HG03175 (cell line): ENCODE measurements at regions not wholly inside any gene's neighbourhood (a gene's known extent, or its start where the extent isn't known, plus 50 kb on each side); places are given as distances from the start of the nearest gene placed in this dataset.

Experiments used
- ATAC-seq: cut with Tn5 transposase; IDR thresholded peaks from one replicate; pipeline ENCODE4 v1.9.1; 2021; ENCODE audit warnings: mild to moderate bottlenecking, moderate library complexity; ENCODE audit not compliant: unreplicated experiment

DNA sequence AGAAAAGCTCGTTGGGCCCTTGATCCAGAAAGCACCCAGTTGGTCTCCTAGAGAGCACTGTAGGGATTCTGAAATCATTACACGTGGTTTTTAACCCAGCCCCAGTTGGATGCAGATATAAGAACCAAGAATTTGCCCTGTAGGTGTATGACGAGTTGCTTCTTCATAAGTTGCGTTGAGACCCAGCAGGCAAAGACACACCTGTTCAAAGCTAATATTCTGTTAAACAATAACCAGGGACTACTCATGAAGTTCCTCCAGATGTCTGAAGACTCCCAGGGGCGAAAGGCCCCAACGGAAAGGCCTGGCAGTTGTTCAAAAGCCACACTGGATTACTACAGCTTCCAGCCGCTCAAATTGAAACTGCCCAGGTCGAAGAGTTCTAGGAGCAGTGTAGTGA is 88.6 kb upstream of the HNRNPU start:
- peak; percentile 95 for ATAC-seq

DNA sequence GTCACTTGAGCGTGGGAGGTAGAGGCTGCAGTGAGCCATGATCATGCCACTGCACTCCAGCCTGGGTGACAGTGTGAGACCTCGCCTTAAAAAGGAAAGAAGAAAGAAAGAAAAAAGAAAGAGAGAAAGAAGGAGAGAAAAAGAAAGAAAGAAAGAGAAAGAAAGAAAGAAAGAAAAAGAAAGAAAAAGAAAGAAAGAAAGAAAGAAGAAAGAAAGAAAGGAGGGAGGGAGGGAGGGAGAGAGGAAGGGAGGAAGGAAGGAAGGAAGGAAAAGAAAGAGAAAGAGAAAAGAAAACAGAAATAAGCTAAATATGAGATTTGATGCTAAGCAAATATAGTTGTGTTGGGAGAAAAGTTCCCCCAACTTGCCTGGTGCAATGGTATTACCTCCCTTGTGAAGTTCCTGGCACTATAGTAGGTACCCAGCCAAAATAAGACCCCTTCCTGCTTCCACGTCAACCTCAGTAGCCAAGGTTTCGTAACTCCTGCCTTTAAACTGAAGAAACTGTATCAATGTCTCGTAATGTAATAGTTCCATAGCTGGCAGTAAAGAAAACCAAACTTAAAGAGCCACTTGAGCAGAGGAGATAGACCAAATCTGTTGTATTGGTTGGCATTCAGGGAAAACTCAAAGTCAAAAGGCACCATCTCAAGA is 88.1 kb upstream of the HNRNPU start:
- peak; percentile 8 for ATAC-seq

DNA sequence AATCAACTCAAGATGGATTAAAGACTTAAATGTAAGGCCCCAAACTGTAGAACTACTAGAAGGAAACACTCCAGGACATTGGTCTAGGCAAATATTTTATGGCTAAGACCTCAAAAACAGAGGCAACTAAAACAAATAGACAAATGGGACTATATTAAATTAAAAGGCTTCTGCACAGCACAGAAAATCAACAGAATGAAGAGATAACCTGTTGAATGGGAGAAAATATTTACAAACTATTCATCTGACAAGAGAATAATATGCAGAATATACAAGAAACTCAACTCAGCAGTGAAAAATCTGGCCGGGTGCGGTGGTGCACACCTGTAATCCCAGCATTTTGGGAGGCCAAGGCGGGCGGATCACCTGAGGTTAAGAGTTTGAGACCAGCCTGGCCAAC is 84.1 kb upstream of the HNRNPU start:
- no peak for ATAC-seq

DNA sequence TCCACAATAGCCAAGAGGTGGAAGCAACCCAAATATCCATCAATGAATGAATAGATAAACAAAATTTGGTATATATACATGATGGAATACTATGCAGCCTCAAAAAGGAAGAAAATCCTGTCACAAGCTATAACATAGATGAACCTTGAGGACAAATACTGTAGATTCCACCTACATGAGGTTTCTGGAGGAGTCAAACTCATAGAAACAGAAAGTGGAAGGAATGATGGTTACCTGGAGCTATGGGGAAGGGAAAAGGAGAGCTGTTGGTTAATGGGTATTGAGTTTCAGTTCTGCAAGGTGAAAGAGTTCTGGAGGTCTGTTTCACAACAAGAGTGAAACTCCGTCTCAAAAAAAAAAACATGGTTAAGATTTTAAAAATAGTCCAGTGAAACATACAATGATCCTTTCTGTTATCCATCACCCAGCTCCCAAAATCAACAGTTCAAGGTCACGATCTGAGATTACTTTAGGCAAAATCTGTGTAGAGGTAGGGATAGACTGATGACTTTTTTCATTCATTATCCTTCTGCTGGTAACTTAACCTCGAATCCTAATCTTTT is 80.8 kb upstream of the HNRNPU start:
- peak; percentile 85 for ATAC-seq

DNA sequence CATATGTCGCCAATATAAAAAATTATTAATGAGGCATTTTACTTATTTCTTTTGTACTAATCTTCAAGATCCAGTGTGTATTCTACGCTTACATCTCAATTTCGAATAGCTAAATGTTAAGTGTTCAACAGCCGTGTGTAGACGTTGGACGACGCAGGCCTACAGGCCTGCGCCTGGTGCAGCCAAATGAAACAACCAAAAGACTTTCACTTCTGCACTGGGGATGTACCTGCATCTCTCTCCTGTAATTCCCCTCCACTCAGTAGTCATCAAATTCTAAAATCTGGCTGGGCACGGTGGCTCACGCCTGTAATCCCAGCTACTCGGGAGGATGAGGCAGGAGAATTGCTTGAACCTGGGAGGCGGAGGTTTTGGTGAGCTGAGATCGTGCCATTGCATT is 76.8 kb upstream of the HNRNPU start:
- peak; percentile 73 for ATAC-seq

DNA sequence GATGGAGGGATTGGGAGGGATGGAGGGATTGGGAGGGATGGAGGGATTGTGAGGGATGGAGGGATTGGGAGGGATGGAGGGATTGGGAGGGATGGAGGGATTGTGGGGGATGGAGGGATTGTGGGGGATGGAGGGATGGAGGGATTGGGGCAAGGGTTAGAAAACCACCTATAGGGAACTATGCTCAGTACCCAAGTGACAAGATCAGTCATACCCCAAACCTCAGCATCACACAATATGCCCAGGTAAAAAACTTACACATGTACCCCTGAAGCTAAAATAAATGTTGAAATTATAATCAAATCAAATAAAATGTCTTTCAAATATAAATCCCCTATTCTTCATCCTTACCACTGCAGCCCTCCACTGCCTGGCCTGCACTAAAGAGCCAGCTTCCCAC is 72.8 kb upstream of the HNRNPU start:
- ATAC-seq: no peak

DNA sequence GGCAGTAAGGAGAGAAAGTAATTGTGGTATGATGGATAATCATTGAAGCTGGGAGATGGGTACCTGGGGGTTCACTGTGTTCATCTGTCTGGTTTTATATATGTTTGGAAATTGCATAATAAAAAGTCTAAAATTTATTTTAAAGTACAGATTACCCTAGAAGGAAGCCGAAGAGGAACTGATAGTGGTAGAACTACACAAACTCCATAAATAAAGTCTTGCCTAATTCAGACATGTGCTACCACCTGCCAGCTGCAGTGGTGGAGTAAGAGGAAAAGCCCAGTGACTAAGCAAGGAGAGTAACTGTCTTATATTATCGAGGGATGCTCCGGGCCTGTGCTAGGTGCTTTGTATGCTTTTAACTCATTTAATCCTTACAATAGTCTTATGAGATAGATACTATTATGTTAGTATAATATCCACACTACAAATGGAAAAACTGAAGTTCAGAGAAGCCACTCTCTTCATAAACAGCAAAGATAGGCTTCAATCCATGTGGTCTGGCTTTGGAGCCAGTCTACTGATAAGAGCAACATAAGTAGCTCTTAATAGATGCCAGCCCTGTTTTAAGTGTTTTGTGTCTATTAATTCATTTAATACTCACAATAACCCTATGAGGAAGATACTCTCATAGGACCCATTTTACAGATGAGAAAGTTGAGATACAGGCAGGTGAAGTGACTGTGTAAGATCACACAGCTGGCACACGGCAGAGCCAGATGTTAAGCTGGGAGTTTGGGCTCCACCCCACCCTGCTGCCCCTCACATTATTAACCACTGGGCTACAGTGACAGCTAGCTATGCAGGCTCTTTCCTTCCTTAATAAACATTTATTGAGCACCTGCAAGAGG is 56.8 kb upstream of the HNRNPU start:
- ATAC-seq: peak; percentile 65

DNA sequence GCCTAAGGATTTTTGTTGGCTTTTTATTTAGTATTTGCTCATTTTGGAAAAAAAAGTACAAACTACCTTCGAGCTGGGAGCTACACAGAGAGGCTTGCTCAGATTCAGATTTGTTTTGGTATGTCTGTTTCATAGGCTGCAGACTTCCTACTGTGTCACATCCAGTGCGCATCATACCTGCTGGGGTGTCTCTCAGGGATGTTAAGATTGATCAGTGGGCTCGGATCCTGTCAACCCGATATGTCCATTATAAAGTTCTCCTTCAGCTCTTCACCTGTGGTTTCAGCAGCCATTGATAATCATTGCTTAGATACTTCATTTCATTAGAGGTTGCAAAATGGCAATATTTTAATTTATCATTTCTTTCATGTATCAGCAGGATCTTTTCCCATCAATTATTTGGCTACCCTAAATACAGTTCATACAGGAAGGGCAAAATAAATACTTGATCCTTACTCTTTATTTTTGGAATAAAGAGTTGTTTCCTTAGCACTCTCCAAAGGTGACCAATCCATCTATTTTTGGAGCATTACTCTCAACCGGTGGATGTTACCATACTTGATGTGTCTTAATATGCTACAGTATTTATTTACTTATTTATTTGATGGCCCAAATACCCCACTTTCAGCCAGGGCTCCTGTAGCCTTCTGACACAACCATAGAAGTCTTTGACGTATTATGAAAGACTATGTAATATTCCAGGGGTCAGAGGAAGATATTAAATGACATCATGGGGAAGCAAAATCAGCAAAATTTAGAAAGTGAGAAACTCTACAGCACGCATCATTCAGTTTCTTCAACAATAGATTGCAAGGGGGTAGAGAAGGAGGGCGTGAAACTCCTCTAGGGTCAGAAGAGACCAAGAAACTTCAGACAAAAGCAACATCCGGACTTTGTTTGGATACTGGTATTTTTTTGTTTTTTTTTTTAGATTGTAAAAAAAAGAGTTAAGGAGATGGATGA is 55.3 kb upstream of the HNRNPU start:
- no peak for ATAC-seq

DNA sequence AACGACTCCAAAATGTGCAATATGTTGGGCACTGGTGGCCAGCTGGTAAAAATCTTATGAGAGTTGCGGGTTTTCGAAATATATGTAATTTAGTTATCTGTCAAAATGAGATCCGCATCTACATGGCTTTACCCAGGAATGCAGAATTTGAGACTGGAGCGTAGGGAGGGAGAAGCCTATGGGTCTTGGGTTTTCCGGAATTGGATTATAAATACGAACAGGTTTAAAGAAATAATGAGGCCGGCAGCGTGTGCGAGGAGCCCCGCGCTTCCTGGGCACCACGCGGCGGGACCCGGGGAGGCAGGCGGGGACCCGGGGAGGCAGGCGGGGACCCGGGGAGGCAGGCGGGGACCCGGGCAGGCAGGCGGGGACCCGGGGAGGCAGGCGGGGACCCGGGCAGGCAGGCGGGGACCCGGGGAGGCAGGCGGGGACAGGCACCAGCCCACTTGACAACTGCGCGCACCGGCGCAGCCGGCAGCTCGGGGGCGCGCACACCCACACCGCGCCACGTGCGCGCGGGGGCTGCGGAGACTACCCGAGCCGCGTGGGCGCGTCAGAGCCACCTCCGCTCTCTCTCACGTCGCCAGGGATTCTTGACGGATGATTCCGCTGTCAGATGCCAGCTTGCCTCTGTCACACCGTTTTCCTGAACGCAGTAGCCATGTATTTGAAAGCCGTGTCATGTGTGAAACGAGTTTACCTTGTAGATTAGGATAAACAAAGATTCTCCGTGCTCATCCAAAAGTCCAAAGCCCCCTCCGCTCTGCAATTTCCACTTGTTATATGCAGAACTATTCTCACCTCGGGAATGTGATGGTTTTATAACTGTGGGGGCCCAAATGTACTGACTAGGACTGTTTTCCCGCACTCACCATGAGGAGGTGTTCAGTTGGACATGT is 54.3 kb upstream of the HNRNPU start:
- ATAC-seq: peak; percentile 66

DNA sequence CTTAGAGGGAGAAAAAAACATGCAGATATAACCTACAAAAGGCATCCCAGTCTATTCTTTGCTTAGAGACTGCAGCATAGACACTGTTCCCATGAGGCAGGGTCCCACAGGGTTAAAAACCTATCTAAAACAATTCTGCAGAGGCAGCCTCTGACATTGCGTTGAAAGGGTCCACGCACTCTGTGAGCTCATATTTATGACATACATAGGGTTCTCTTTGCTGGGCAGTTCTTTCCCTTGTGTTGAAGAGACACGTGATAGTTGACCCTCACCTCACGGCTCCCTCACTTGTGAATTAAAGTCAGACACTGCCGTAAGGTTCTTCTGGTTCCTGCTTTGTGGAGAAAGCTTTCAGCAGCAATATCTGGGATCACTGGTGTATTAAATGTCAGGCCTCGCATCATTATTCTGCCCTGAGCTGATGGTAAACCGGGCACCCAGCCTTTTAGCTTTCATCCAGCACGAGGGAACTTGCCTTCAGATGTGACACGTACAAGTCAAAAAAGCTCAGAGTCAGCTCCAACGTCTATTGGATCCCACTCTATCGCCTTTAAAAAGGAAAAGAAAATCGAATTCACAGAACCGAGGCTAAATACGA is 52.8 kb upstream of the HNRNPU start:
- ATAC-seq: no peak

DNA sequence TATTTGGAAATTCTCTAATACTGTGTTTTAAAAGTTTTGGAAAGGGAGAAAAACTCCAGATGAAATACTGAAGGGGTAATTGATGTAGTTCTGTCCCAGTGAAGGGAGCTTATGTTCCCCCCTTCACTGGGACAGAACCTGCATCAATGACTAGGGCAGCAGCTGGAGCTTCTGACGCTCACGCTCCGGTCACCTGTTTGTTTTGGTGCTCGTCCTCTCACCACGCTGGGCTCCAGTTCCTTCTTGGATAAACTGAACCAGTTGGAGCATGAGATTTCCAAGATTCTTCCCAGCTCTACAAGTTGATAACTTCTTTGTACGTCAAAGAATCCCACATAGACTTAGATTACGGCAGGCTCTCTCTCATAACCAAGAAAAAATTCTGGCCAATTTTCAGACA is 51.4 kb upstream of the HNRNPU start:
- ATAC-seq: no peak

DNA sequence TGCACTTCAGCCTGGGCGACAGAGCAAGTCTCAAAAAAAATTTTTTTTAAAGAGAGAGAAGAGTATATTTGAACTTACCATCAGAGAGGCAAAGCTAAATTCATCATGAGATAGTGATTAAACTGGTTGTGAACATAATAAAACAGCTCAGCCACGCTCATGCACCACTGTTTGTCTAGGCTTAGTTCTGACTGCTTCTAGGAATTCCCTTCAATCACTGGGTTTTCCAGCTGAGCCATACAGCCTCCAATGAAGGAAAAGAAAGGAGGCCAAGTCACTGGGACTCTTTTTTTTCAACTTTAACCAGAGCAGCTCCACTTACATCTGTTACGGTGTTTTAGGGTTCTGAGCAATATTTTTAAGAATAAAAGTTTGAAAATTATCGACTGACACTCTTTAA is 50.4 kb upstream of the HNRNPU start:
- no peak for ATAC-seq
